OCI-LY1 (cell line): ENCODE measurements at regions not wholly inside any gene's neighbourhood (a gene's known extent, or its start where the extent isn't known, plus 50 kb on each side); places are given as distances from the start of the nearest gene placed in this dataset.

Source experiments
- EZH2 ChIP-seq: fragments of 200-600 bp; sonication (generic), shearing (Covaris generic); IDR thresholded peaks from 2 replicates; pipeline ENCODE4 v1.8.0; 2017; ENCODE audit warnings: borderline replicate concordance, mixed run types, mild to moderate bottlenecking, antibody characterized with exemption, low read length, moderate library complexity, mixed read lengths
- TF ChIP-seq, protein P1 (sequence below): fragments of 200-600 bp; sonication (generic), shearing (Covaris generic); IDR thresholded peaks from 2 replicates; pipeline ENCODE4 v1.5.1; 2017; ENCODE audit warnings: mild to moderate bottlenecking, antibody characterized with exemption, low read length, moderate library complexity, mixed read lengths

- TF ChIP-seq, protein P1, sequence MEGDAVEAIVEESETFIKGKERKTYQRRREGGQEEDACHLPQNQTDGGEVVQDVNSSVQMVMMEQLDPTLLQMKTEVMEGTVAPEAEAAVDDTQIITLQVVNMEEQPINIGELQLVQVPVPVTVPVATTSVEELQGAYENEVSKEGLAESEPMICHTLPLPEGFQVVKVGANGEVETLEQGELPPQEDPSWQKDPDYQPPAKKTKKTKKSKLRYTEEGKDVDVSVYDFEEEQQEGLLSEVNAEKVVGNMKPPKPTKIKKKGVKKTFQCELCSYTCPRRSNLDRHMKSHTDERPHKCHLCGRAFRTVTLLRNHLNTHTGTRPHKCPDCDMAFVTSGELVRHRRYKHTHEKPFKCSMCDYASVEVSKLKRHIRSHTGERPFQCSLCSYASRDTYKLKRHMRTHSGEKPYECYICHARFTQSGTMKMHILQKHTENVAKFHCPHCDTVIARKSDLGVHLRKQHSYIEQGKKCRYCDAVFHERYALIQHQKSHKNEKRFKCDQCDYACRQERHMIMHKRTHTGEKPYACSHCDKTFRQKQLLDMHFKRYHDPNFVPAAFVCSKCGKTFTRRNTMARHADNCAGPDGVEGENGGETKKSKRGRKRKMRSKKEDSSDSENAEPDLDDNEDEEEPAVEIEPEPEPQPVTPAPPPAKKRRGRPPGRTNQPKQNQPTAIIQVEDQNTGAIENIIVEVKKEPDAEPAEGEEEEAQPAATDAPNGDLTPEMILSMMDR: no peak
- no peak for TF ChIP-seq EZH2
These were observed 465.8 kb upstream of the PCDH15 start for GRCh38 chr10:55266797-55267196.
